Ascending aorta (tissue), 2 donors: ENCODE measurements at regions not wholly inside any gene's neighbourhood (a gene's known extent, or its start where the extent isn't known, plus 50 kb on each side); places are given as distances from the start of the nearest gene placed in this dataset.

ENCODE experiments used
- DNase-seq, 2 donors: peaks; one replicate each; pipeline ENCODE4 v3.0.0-alpha.2; 2019; ENCODE audit warnings: low spot score in 2 of 2
- H3K27ac ChIP-seq, 2 donors: fragments of 200-600 bp; sonication (generic); one replicate each; pipeline ENCODE4 v1.5.1; 2016 to 2017; ENCODE audit warnings: mild to moderate bottlenecking in 1 of 2
- H3K27me3 ChIP-seq: fragments of 200-600 bp; sonication (generic); one replicate; pipeline ENCODE4 v1.5.1; 2017
- H3K36me3 ChIP-seq, 2 donors: fragments of 200-600 bp; sonication (generic); one replicate each; pipeline ENCODE4 v1.5.1; 2016
- H3K4me1 ChIP-seq, 2 donors: fragments of 200-600 bp; sonication (generic); one replicate each; pipeline ENCODE4 v1.5.1; 2016 to 2017; ENCODE audit warnings: mild to moderate bottlenecking in 1 of 2
- H3K4me3 ChIP-seq, 2 donors: fragments of 200-600 bp; sonication (generic); one replicate each; pipeline ENCODE4 v1.5.1; 2016 to 2017; ENCODE audit warnings: mild to moderate bottlenecking in 1 of 2
- H3K9me3 ChIP-seq, 2 donors: fragments of 200-600 bp; sonication (generic); one replicate each; pipeline ENCODE4 v1.5.1; 2016
- CTCF ChIP-seq, 3 experiments: fragments of 200-600 bp in 2 of 3; fragments of 450-650 bp in 1 of 3; sonication (generic) in 2 of 3; IDR thresholded peaks; one replicate each; pipeline ENCODE4 v1.5.1; 2016 to 2019; ENCODE audit warnings: antibody characterized with exemption in 3 of 3, mild to moderate bottlenecking in 1 of 3, moderate library complexity in 1 of 3
- intact Hi-C: fragments of 100-400 bp; cut with DNase I; formaldehyde crosslinking; loops from one replicate; pipeline ENCODE4 v1.15.1; 2023

GRCh38 chr7:25359471-25360059 lies 131.3 kb upstream of the NPVF start:
- Histone ChIP-seq H3K9me3 (no peaks in the 10 kb centered on the region), H3K27ac (no peak overlapping the region), H3K4me3 (no peak overlapping the region), H3K27me3 (no peaks in the 10 kb centered on the region), H3K4me1 (no peaks in the 10 kb centered on the region), H3K36me3 (no peaks in the 10 kb centered on the region)
- intact Hi-C loops: no loop called here
- no peak for TF ChIP-seq CTCF (IDR thresholded peaks at IDR 0.05)
- DNase-seq: no peak

GRCh38 chr7:25360451-25360850 lies 132.2 kb upstream of the NPVF start:
- DNase-seq: no peak
- Histone ChIP-seq H3K36me3 (no peaks in the 10 kb centered on the region), H3K4me3 (no peak overlapping the region), H3K27ac (no peak overlapping the region), H3K27me3 (no peaks in the 10 kb centered on the region), H3K4me1 (no peaks in the 10 kb centered on the region), H3K9me3 (no peaks in the 10 kb centered on the region)
- intact Hi-C loops: no loop called here
- TF ChIP-seq CTCF (IDR thresholded peaks at IDR 0.05): no peak

GRCh38 chr7:25361387-25361786 lies 133.1 kb upstream of the NPVF start:
- intact Hi-C loops: no loop called here
- Histone ChIP-seq H3K27ac (no peak overlapping the region), H3K4me1 (no peaks in the 10 kb centered on the region), H3K36me3 (no peaks in the 10 kb centered on the region), H3K4me3 (no peak overlapping the region), H3K27me3 (no peaks in the 10 kb centered on the region), H3K9me3 (no peaks in the 10 kb centered on the region)
- no peak for DNase-seq
- TF ChIP-seq CTCF (IDR thresholded peaks at IDR 0.05): no peak

GRCh38 chr7:25361863-25362262 lies 133.6 kb upstream of the NPVF start:
- H3K4me3 ChIP-seq: no peak overlapping the region
- intact Hi-C loops: no loop called here
- no peaks in the 10 kb centered on the region for H3K27me3 ChIP-seq
- no peak for TF ChIP-seq CTCF (IDR thresholded peaks at IDR 0.05)
- H3K27ac ChIP-seq: no peak overlapping the region
- H3K4me1 ChIP-seq: no peaks in the 10 kb centered on the region
- H3K9me3 ChIP-seq: no peaks in the 10 kb centered on the region
- no peak for DNase-seq
- no peaks in the 10 kb centered on the region for H3K36me3 ChIP-seq

- Histone ChIP-seq H3K27me3 (no peaks in the 10 kb centered on the region), H3K9me3 (peaks cover 0 to 10% of the 10 kb centered on the region in 2 donors), H3K4me1 (peaks cover 0 to 3% of the 10 kb centered on the region in 2 donors), H3K27ac (no peak overlapping the region), H3K36me3 (no peaks in the 10 kb centered on the region), H3K4me3 (no peak overlapping the region)
- TF ChIP-seq CTCF (IDR thresholded peaks at IDR 0.05): no peak
- intact Hi-C loops: no loop called here
- no peak for DNase-seq
These were observed 140.4 kb upstream of the NPVF start for GRCh38 chr7:25368599-25369201.
